ENCODE measurements at regions not wholly inside any gene's neighbourhood (a gene's known extent, or its start where the extent isn't known, plus 50 kb on each side); places are given as distances from the start of the nearest gene placed in this dataset.

GRCh38 chr5:159819591-159820411 is 96.5 kb upstream of the ADRA1B start:
- no peak for DNase-seq (ENCODE audit: low spot score)

- DNase-seq (ENCODE audit: low spot score): no peak
Measured at GRCh38 chr5:159820692-159821091, 95.6 kb upstream of the ADRA1B start.

GRCh38 chr5:159821461-159821940 is 94.8 kb upstream of the ADRA1B start:
- DNase-seq (ENCODE audit: low spot score): no peak

- no peak for DNase-seq (ENCODE audit: low spot score)
Measured at GRCh38 chr5:159824188-159825161, 91.8 kb upstream of the ADRA1B start.

- no peak for DNase-seq (ENCODE audit: low spot score)
Measured at GRCh38 chr5:159825551-159826051, 90.7 kb upstream of the ADRA1B start.

- no peak for DNase-seq (ENCODE audit: low spot score)
Measured at GRCh38 chr5:159826351-159827214, 89.7 kb upstream of the ADRA1B start.

- no peak for DNase-seq (ENCODE audit: low spot score)
Measured at GRCh38 chr5:159827861-159828260, 88.4 kb upstream of the ADRA1B start.

- no peak for DNase-seq (ENCODE audit: low spot score)
Measured at GRCh38 chr5:159832073-159832472, 84.2 kb upstream of the ADRA1B start.

- no peak for DNase-seq (ENCODE audit: low spot score)
Measured at GRCh38 chr5:159833088-159833487, 83.2 kb upstream of the ADRA1B start.

GRCh38 chr5:159833846-159834245 is 82.4 kb upstream of the ADRA1B start:
- no peak for DNase-seq (ENCODE audit: low spot score)

- DNase-seq (ENCODE audit: low spot score): no peak
Measured at GRCh38 chr5:159835548-159835947, 80.7 kb upstream of the ADRA1B start.

- DNase-seq (ENCODE audit: low spot score): no peak
Measured at GRCh38 chr5:159836691-159837090, 79.6 kb upstream of the ADRA1B start.

- no peak for DNase-seq (ENCODE audit: low spot score)
Measured at GRCh38 chr5:159837860-159838259, 78.4 kb upstream of the ADRA1B start.

- no peak for DNase-seq (ENCODE audit: low spot score)
Measured at GRCh38 chr5:159838551-159839222, 77.6 kb upstream of the ADRA1B start.

- no peak for DNase-seq (ENCODE audit: low spot score)
Measured at GRCh38 chr5:159844267-159845121, 71.8 kb upstream of the ADRA1B start.

- DNase-seq (ENCODE audit: low spot score): no peak
Measured at GRCh38 chr5:159849437-159850083, 66.7 kb upstream of the ADRA1B start.

- DNase-seq (ENCODE audit: low spot score): no peak
Measured at GRCh38 chr5:159850160-159850559, 66.1 kb upstream of the ADRA1B start.

- no peak for DNase-seq (ENCODE audit: low spot score)
Measured at GRCh38 chr5:159851053-159851452, 65.2 kb upstream of the ADRA1B start.

- DNase-seq (ENCODE audit: low spot score): no peak
Measured at GRCh38 chr5:159854916-159855315, 61.4 kb upstream of the ADRA1B start.
